K562 (cell line): ENCODE measurements at regions not wholly inside any gene's neighbourhood (a gene's known extent, or its start where the extent isn't known, plus 50 kb on each side); places are given as distances from the start of the nearest gene placed in this dataset.

Experiments used
- ATAC-seq: fragments of 200-7000 bp; cut with Tn5 transposase; 3 replicates; pipeline ENCODE4 v1.9.1; 2020; ENCODE audit warnings: moderate library complexity
- BruUV-seq: library from RNA; stranded (reverse); fragments of 400-500 nt; replicated peaks from 2 replicates; lab custom pipeline; 2021; lab: Mats Ljungman, UMichigan
- CTCF ChIA-PET: fragments of 300-600 bp; formaldehyde crosslinking; extraction: SDS; loops from one replicate; lab custom pipeline; 2021; ENCODE audit warnings: low intra/inter-chr PET ratio; lab: Yijun Ruan, JAX
- POLR2A ChIA-PET: fragments of 300-600, 350-650 bp; sonication (Branson Sonifier 250); formaldehyde crosslinking; extraction: SDS; loops from one replicate; lab custom pipeline; 2021; ENCODE audit warnings: antibody characterized with exemption, inconsistent platforms; lab: Yijun Ruan, JAX
- DNase-seq, 4 experiments: peaks; one replicate each; pipeline versions ENCODE4 v3.0.0 to v3.0.0-alpha.2; 2011 to 2018; ENCODE audit warnings: low spot score in 3 of 4, mixed read lengths in 3 of 4; ENCODE audit errors: extremely low read depth in 1 of 4
- FAIRE-seq: peaks from 2 replicates; lab custom pipeline; 2011; peaks lifted over from hg19 to GRCh38; lab: Jason Lieb, UNC
- H2AFZ ChIP-seq: 2 replicates; pipeline ENCODE4 v1.6.0; 2011; ENCODE audit warnings: low read depth, low read length, control low read depth, inconsistent platforms
- H3K27ac ChIP-seq: fragments of 200-600 bp; 3 replicates; pipeline ENCODE4 v1.8.0; 2011; ENCODE audit warnings: low read depth, mild to moderate bottlenecking, control low read depth, inconsistent platforms, low read length, moderate library complexity, mixed read lengths; ENCODE audit errors: extremely low read depth
- H3K27me3 ChIP-seq, 2 experiments: fragments of 300-600 bp in 1 of 2; 2 replicates in 1 of 2; 3 replicates in 1 of 2; pipeline versions ENCODE4 v1.6.0 to v1.8.0; 2011; ENCODE audit warnings: inconsistent platforms in 2 of 2, low read length in 2 of 2, mild to moderate bottlenecking in 1 of 2, mixed read lengths in 1 of 2, moderate library complexity in 1 of 2; ENCODE audit not compliant: control insufficient read depth in 2 of 2, insufficient read depth in 2 of 2
- H3K36me3 ChIP-seq: fragments of 300-600 bp; 3 replicates; pipeline ENCODE4 v1.8.0; 2011; ENCODE audit warnings: mild to moderate bottlenecking, low read length, inconsistent platforms; ENCODE audit not compliant: control insufficient read depth, insufficient read depth
- H3K4me1 ChIP-seq, 2 experiments: fragments of 200-600 bp in 1 of 2; replicated peaks in 1 of 2; 2 replicates in 1 of 2; 3 replicates in 1 of 2; pipeline versions ENCODE4 v1.5.1 to v1.8.0; 2011; ENCODE audit warnings: inconsistent platforms in 2 of 2, low read length in 2 of 2, mild to moderate bottlenecking in 1 of 2, mixed read lengths in 1 of 2, moderate library complexity in 1 of 2; ENCODE audit not compliant: control insufficient read depth in 2 of 2, insufficient read depth in 2 of 2
- H3K4me2 ChIP-seq: 2 replicates; pipeline ENCODE4 v1.6.1; 2011; ENCODE audit warnings: low read length, control low read depth, inconsistent platforms, mixed read lengths; ENCODE audit not compliant: insufficient read depth
- H3K4me3 ChIP-seq: fragments of 200-600 bp; sonication (generic), shearing (Covaris generic); 2 replicates; pipeline ENCODE4 v1.5.1; 2016; ENCODE audit warnings: control low read depth, inconsistent platforms
- H3K79me2 ChIP-seq: fragments of 200-600 bp; 3 replicates; pipeline ENCODE4 v1.8.0; 2011; ENCODE audit warnings: low read length, inconsistent platforms; ENCODE audit not compliant: control insufficient read depth, insufficient read depth
- H3K9ac ChIP-seq, 2 experiments: 2 replicates each; pipeline versions ENCODE4 v1.6.0 to v1.6.1; 2011; ENCODE audit warnings: low read depth in 2 of 2, low read length in 2 of 2, control low read depth in 1 of 2, inconsistent platforms in 1 of 2, mild to moderate bottlenecking in 1 of 2, mixed read lengths in 1 of 2; ENCODE audit not compliant: insufficient read depth in 1 of 2
- H3K9me1 ChIP-seq: one replicate; pipeline ENCODE4 v1.6.0; 2011; ENCODE audit warnings: inconsistent platforms, mild to moderate bottlenecking, low read length, moderate library complexity; ENCODE audit not compliant: control insufficient read depth, insufficient read depth
- H3K9me3 ChIP-seq: replicated peaks from 2 replicates; pipeline ENCODE4 v1.5.1; 2011; ENCODE audit warnings: low read depth, low read length, inconsistent platforms; ENCODE audit not compliant: control insufficient read depth, insufficient read depth
- H4K20me1 ChIP-seq: replicated peaks from 2 replicates; pipeline ENCODE4 v1.6.1; 2011; ENCODE audit warnings: low read length, inconsistent platforms, mixed read lengths; ENCODE audit not compliant: control insufficient read depth, insufficient read depth
- NRF1 ChIP-seq, 2 experiments: fragments of 450-650 bp; IDR thresholded peaks in 1 of 2; conservative IDR thresholded peaks in 1 of 2; 2 replicates each; pipeline ENCODE4 v1.6.1; 2014; ENCODE audit warnings: mild to moderate bottlenecking in 2 of 2
- PHB2 ChIP-seq: fragments of 450-650 bp; IDR thresholded peaks from 2 replicates; pipeline ENCODE4 v1.6.1; 2017; ENCODE audit warnings: low read depth
- ZC3H4 ChIP-seq: sonication (generic); formaldehyde crosslinking; IDR thresholded peaks from 2 replicates; pipeline ENCODE4 v1.9.0; 2021; ENCODE audit warnings: missing genetic modification reagents, borderline replicate concordance
- WGBS: fragments of 100-300 bp; shearing (Covaris generic); methylation state at CpG from one replicate; pipeline ENCODE4 v1.1.6; 2016; ENCODE audit warnings: low coverage, mixed read lengths; ENCODE audit not compliant: insufficient coverage; ENCODE audit errors: missing lambda C conversion rate; 5-methylcytosine and 5-hydroxymethylcytosine counted together
- in situ Hi-C: fragments of 300-500 bp; cut with MboI; formaldehyde crosslinking; loops from 4 replicates; pipeline ENCODE4 v1.15.0; 2018; ENCODE audit warnings: inconsistent platforms, mixed read lengths
- intact Hi-C: fragments of 100-400 bp; cut with micrococcal nuclease; formaldehyde crosslinking; loops from 2 replicates; pipeline ENCODE4 v1.14.2; 2022
- TF ChIP-seq, protein P1 (sequence below), 2 experiments: IDR thresholded peaks; 2 replicates each; pipeline ENCODE4 v1.6.1; 2012; ENCODE audit warnings: improper control_type of control experiment in 2 of 2, low read depth in 2 of 2, low read length in 2 of 2, borderline replicate concordance in 1 of 2
- TF ChIP-seq, protein P2 (sequence below): sonication (generic); formaldehyde crosslinking; IDR thresholded peaks from 2 replicates; pipeline ENCODE4 v1.8.1; 2023; ENCODE audit warnings: mild to moderate bottlenecking, missing genetic modification reagents
- TF ChIP-seq, protein P3 (sequence below): fragments of 450-650 bp; IDR thresholded peaks from 2 replicates; pipeline ENCODE4 v1.6.1; 2016; ENCODE audit warnings: missing biosample characterization, missing genetic modification characterization

DNA sequence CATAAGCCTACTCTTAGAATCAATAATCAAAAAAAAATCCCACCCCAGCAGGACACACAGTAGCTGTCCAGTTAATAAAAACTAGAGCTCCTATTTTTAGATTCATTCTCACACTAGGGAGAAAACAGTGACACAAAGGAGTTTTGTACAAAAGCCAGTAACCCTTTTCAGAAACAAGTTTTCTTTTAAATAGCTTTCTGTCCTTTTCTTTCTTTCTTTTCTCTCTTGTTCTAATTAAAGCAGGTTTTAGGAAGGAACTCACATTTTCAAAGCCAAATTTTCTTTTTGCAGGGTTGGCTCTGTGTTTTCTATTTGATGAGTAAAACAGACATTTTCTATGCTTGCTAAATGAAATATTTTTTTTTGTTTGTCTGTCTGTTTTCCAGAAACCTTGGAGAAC is 1390.7 kb downstream of the FAM181B start (continued):
- TF ChIP-seq, protein P1, sequence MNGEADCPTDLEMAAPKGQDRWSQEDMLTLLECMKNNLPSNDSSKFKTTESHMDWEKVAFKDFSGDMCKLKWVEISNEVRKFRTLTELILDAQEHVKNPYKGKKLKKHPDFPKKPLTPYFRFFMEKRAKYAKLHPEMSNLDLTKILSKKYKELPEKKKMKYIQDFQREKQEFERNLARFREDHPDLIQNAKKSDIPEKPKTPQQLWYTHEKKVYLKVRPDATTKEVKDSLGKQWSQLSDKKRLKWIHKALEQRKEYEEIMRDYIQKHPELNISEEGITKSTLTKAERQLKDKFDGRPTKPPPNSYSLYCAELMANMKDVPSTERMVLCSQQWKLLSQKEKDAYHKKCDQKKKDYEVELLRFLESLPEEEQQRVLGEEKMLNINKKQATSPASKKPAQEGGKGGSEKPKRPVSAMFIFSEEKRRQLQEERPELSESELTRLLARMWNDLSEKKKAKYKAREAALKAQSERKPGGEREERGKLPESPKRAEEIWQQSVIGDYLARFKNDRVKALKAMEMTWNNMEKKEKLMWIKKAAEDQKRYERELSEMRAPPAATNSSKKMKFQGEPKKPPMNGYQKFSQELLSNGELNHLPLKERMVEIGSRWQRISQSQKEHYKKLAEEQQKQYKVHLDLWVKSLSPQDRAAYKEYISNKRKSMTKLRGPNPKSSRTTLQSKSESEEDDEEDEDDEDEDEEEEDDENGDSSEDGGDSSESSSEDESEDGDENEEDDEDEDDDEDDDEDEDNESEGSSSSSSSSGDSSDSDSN (IDR thresholded peaks at IDR 0.05; ENCODE audit: borderline replicate concordance in 1 of 2, low read depth in 2 of 2, low read length in 2 of 2): no peak

DNA sequence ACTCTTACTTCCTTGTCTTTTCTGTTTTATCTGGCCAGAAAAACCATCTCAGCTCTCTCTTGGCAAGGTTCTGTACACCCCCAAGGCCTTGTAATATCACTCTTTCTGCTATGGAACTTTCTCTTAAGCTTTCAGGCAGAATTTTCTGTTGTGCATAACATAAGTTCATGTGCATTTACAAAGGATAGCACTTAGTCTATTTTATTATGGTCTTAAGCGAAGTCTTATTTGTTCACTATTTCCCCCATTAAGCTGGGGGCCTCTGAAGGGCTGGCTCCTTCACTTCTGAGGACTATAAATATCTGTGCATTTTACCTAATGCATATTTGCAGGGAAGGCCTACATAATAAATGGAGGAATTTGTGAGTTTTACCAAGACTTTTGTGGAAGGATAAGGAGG is 1393.4 kb downstream of the FAM181B start:
- Histone ChIP-seq H3K79me2 (no peaks in the 10 kb centered on the region), H3K27me3 (no peaks in the 10 kb centered on the region), H4K20me1 (no peaks in the 10 kb centered on the region), H3K27ac (no peak overlapping the region), H3K4me1 (no peaks in the 10 kb centered on the region), H3K4me3 (no peak overlapping the region), H3K9me3 (no peaks in the 10 kb centered on the region), H3K9ac (no peak overlapping the region), H3K9me1 (no peaks in the 10 kb centered on the region), H3K4me2 (no peak overlapping the region), H2AFZ (no peak overlapping the region), H3K36me3 (no peaks in the 10 kb centered on the region)
- TF ChIP-seq PHB2: no peak
- TF ChIP-seq, protein P2, sequence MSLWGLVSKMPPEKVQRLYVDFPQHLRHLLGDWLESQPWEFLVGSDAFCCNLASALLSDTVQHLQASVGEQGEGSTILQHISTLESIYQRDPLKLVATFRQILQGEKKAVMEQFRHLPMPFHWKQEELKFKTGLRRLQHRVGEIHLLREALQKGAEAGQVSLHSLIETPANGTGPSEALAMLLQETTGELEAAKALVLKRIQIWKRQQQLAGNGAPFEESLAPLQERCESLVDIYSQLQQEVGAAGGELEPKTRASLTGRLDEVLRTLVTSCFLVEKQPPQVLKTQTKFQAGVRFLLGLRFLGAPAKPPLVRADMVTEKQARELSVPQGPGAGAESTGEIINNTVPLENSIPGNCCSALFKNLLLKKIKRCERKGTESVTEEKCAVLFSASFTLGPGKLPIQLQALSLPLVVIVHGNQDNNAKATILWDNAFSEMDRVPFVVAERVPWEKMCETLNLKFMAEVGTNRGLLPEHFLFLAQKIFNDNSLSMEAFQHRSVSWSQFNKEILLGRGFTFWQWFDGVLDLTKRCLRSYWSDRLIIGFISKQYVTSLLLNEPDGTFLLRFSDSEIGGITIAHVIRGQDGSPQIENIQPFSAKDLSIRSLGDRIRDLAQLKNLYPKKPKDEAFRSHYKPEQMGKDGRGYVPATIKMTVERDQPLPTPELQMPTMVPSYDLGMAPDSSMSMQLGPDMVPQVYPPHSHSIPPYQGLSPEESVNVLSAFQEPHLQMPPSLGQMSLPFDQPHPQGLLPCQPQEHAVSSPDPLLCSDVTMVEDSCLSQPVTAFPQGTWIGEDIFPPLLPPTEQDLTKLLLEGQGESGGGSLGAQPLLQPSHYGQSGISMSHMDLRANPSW (CRISPR knock-in tag): no peak
- no peak for TF ChIP-seq NRF1 (conservative IDR thresholded peaks at IDR 0.05 in 1 of 2, IDR thresholded peaks at IDR 0.05 in 1 of 2)
- TF ChIP-seq, protein P3, sequence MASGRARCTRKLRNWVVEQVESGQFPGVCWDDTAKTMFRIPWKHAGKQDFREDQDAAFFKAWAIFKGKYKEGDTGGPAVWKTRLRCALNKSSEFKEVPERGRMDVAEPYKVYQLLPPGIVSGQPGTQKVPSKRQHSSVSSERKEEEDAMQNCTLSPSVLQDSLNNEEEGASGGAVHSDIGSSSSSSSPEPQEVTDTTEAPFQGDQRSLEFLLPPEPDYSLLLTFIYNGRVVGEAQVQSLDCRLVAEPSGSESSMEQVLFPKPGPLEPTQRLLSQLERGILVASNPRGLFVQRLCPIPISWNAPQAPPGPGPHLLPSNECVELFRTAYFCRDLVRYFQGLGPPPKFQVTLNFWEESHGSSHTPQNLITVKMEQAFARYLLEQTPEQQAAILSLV: no peak
- TF ChIP-seq ZC3H4 (CRISPR knock-in tag): no peak
- intact Hi-C loops: no loop called here
- 11% methylated on average over 1 of the region's 1 CpG for WGBS
- POLR2A ChIA-PET: no interaction called here
- no peak for FAIRE-seq
- no peak for DNase-seq
- BruUV-seq: no TSS peak
- CTCF ChIA-PET: no interaction called here
- in situ Hi-C loops: no loop called here
- ATAC-seq: no peak
